GM06990 (cell line): ENCODE measurements at regions not wholly inside any gene's neighbourhood (a gene's known extent, or its start where the extent isn't known, plus 50 kb on each side); places are given as distances from the start of the nearest gene placed in this dataset.

Experiments used
- DNase-seq: peaks from one replicate; pipeline ENCODE4 v3.0.0-alpha.2; 2011; ENCODE audit not compliant: insufficient read length; ENCODE audit errors: extremely low read depth
- H3K27me3 ChIP-seq: replicated peaks from 2 replicates; pipeline ENCODE4 v1.6.0; 2011; ENCODE audit warnings: low read length; ENCODE audit not compliant: control insufficient read depth, insufficient read depth
- H3K36me3 ChIP-seq: 2 replicates; pipeline ENCODE4 v1.5.1; 2011; ENCODE audit warnings: low read length; ENCODE audit not compliant: control insufficient read depth, insufficient read depth
- H3K4me3 ChIP-seq: replicated peaks from 2 replicates; pipeline ENCODE4 v1.5.1; 2011; ENCODE audit warnings: low read depth, mild to moderate bottlenecking, control low read depth, low read length
- TF ChIP-seq, protein P1 (sequence below): IDR thresholded peaks from 2 replicates; pipeline ENCODE4 v1.5.1; 2011; ENCODE audit warnings: low read length, control low read depth, mild to moderate bottlenecking, inconsistent platforms; ENCODE audit not compliant: insufficient read depth, poor library complexity, severe bottlenecking

DNA sequence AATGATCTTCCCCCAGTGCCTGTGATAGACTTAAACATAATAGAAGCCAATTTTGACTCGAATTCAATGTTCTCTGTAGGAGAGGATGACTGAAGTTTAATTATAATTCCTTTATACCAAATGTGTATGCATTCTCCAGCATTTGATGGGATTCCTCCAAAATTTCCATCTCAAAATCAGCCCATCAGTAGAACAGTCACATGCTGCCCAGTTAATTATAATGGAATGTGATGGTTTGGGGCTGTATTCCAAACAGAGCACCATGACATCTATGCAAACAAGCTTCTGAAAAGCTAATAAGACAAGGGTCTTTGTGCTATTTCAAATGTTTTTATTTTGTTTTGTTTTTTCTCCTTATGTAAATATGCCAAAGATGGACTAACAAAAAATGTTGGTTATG is 127.7 kb upstream of the SPATA16 start:
- DNase-seq, result no peak
- H3K4me3 ChIP-seq, result no peak overlapping the region
- TF ChIP-seq, protein P1, sequence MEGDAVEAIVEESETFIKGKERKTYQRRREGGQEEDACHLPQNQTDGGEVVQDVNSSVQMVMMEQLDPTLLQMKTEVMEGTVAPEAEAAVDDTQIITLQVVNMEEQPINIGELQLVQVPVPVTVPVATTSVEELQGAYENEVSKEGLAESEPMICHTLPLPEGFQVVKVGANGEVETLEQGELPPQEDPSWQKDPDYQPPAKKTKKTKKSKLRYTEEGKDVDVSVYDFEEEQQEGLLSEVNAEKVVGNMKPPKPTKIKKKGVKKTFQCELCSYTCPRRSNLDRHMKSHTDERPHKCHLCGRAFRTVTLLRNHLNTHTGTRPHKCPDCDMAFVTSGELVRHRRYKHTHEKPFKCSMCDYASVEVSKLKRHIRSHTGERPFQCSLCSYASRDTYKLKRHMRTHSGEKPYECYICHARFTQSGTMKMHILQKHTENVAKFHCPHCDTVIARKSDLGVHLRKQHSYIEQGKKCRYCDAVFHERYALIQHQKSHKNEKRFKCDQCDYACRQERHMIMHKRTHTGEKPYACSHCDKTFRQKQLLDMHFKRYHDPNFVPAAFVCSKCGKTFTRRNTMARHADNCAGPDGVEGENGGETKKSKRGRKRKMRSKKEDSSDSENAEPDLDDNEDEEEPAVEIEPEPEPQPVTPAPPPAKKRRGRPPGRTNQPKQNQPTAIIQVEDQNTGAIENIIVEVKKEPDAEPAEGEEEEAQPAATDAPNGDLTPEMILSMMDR, result no peak
- H3K36me3 ChIP-seq, result no peaks in the 10 kb centered on the region
- no peaks in the 10 kb centered on the region for H3K27me3 ChIP-seq

DNA sequence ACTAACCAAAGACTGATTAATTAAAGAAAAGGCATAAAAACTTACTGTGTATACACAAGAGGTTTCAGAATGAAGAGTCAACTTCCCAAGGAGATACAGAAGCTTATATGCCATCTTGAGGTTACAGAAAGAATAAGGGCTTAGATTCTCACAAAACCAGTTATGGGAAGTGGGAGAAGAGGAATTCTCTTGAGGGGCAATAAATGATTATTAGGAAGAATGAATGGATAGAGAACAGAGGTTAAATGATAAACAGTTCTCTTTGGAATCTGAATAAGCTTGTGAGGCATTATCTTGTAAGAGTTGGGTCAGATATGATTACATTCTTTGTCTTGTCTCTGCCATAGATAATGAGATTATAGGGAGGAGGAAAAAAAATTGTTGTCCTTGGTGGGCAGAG is 126.7 kb upstream of the SPATA16 start:
- TF ChIP-seq, protein P1, result no peak
- Histone ChIP-seq H3K36me3 (no peaks in the 10 kb centered on the region), H3K27me3 (no peaks in the 10 kb centered on the region), H3K4me3 (no peak overlapping the region)
- no peak for DNase-seq

DNA sequence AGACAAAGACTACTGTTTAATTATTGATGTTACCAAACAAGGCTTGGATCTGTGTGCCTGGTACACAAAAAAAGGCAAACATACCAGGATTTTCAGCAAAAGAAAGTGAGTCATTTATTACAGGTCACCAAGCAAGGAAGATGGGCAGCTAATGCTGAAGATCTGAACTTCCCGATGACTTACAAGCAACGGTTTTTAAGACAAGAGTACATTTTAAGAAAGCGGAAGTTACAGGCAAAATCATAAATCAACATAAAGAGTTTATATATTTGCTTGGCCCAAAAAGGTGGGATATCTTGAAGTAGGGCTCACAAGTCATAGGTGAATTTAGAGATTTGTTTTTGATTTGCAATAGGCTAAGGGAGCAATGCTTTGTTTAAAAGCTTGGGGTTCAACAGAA is 125.4 kb upstream of the SPATA16 start:
- TF ChIP-seq, protein P1, result no peak
- no peaks in the 10 kb centered on the region for H3K36me3 ChIP-seq
- H3K4me3 ChIP-seq, result no peak overlapping the region
- DNase-seq, result no peak
- H3K27me3 ChIP-seq, result no peaks in the 10 kb centered on the region

DNA sequence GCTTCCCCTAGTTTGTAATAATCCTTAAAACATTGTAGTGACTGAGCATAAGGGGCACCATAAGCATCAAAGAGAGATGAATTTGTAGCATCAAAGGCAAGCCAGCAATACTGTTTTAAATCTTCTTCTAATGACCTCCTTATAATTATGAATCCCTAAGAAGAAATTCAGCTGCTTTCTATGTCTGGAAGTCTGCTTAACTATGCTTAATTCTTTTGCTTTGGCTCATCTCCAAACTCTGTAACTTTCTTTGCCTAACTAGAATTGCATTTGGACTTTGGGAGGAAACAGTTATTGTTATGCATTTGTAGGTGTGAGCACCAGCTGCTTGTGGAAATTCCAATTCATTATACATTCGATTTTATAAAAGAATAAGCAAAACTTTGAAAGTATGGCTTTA is 117.7 kb upstream of the SPATA16 start:
- Histone ChIP-seq H3K4me3 (no peak overlapping the region), H3K36me3 (no peaks in the 10 kb centered on the region), H3K27me3 (no peaks in the 10 kb centered on the region)
- no peak for DNase-seq
- TF ChIP-seq, protein P1, result no peak

DNA sequence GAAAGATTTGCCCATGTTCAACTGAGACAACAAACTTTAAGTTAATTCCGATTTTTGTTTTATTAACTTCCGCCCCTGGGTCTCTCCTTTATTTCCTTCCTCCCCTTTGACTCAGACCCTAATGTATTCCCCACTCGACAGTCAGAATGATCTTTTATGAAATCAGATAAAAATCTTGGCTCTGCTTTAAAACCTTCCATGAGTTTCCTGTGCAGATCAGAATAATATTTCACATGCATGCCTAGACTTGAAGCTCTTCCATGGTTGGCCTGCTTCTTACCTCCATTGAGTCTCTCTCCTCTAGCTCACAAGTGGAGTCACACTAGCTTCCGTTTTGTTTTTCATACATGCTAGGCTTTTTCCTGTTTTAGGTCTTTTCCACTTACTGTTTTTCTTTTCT is 116.8 kb upstream of the SPATA16 start:
- H3K4me3 ChIP-seq, result no peak overlapping the region
- TF ChIP-seq, protein P1, result no peak
- no peaks in the 10 kb centered on the region for H3K27me3 ChIP-seq
- no peaks in the 10 kb centered on the region for H3K36me3 ChIP-seq
- DNase-seq, result no peak

DNA sequence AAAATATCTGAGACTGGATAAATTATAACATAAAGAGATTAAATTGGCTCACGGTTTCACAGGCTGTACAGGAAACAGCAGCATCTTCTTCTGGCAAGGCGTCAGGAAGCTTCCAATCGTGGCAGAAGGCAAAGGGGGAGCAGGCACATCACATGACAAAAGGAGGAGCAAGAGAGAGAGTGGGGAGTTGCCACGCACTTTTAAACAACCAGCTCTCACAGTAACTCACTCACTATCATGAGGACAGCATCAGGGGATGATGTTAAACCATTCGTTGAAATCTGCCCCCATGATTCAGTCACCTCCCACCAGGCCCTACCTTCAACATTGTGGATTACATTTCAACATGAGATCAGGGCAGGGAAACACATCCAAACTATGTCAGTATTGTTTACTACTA is 114.5 kb upstream of the SPATA16 start:
- TF ChIP-seq, protein P1, result no peak
- Histone ChIP-seq H3K36me3 (no peaks in the 10 kb centered on the region), H3K4me3 (no peak overlapping the region), H3K27me3 (no peaks in the 10 kb centered on the region)
- DNase-seq, result no peak
